ENCODE measurements at regions not wholly inside any gene's neighbourhood (a gene's known extent, or its start where the extent isn't known, plus 50 kb on each side); places are given as distances from the start of the nearest gene placed in this dataset.

DNA sequence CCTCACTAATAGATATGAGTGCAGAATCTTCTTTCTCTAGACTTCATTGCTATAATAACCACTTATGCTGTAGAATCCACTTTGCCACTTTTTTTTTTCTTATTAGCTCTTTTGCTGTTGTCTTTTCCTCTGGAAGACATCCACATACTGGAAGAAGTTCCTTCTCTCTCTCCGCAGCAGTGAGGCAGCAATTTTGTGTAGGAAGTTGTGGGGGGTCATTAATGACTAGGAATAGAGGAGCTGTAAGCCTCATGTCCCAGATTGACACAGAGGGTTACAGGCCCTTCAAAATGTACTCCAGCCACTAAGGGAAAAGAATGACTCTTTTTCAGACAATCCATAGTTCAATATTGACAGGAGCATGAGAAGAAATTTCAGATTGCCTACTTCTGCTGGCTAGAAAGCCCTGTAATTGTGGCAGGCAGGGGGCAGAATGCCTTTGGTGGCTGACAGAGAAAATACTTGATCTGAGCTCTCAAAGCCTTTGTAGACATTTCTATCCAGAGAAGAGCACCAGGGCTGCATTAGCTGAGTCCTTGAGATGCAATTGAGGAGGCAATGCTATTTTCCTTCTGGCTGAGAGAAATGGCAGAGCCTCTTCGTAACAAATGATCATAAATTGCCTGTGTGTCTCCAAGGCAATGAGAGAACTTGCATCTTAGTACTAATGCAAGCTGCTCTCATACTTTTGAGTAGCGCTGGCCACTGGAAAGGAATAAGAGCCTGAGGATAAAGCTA lies 856.2 kb downstream of the STIM2 start:
- TF ChIP-seq, protein P1, sequence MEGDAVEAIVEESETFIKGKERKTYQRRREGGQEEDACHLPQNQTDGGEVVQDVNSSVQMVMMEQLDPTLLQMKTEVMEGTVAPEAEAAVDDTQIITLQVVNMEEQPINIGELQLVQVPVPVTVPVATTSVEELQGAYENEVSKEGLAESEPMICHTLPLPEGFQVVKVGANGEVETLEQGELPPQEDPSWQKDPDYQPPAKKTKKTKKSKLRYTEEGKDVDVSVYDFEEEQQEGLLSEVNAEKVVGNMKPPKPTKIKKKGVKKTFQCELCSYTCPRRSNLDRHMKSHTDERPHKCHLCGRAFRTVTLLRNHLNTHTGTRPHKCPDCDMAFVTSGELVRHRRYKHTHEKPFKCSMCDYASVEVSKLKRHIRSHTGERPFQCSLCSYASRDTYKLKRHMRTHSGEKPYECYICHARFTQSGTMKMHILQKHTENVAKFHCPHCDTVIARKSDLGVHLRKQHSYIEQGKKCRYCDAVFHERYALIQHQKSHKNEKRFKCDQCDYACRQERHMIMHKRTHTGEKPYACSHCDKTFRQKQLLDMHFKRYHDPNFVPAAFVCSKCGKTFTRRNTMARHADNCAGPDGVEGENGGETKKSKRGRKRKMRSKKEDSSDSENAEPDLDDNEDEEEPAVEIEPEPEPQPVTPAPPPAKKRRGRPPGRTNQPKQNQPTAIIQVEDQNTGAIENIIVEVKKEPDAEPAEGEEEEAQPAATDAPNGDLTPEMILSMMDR (IDR thresholded peaks at IDR 0.05) = no peak
- TF ChIP-seq POLR2AphosphoS5 (IDR thresholded peaks at IDR 0.05) (no peak), POLR2A (IDR thresholded peaks at IDR 0.05; ENCODE audit: low read depth) (no peak), EP300 (IDR thresholded peaks at IDR 0.05) (no peak)

Measured in esophagus muscularis mucosa (tissue), 4 donors.